ENCODE measurements at regions not wholly inside any gene's neighbourhood (a gene's known extent, or its start where the extent isn't known, plus 50 kb on each side); places are given as distances from the start of the nearest gene placed in this dataset.

DNA sequence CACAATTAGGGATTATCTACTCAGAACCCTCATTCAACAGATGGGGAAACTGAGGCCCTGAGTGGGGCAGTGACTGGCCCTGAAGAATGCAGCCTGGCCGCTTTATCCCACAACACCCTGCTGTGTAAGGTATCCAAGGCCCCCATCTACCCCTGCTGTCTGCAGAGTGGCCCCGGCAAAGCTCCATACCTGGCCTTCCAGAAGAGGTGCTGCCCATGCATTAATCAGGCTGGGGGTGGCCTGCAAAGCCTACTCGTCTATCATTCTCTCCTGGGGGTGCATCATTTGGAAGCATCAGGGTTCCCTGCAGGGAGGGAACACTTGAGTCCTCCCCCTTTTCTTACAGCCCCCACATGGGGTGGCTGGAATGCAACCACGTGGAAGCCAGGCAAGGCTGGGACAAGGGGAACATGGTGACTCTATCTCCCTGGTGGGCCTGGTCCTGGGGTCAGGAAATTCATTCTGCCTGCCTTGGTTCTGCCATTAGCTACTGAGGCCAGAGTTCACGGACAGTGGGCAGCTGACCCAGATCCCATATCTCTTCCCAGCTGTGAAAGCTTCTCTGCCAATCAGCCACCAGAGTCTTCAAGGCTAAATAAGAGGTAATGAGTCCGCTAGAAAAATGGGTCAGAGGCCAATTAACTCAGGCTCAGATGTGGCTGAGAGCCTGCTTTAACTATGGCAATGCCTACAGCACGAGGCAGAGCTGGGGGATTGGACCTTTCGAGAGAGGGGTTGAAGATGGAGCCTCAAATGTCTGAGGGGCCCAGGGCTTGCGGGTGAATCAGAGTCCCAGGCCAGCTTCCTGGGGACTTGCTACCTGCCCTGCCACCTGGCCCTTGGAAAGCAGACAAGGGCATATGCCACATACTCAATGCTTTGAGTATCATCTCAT lies 72.3 kb upstream of the TOX2 start:
- ChIA-PET CTCF (ENCODE audit: low intra/inter-chr PET ratio, low total read pairs) (no interaction called here), POLR2A (no interaction called here)
- Histone ChIP-seq H3K9ac (ENCODE audit: insufficient read depth, low read depth, low read length) (no peak overlapping the region), H3K27me3 (ENCODE audit: control insufficient read depth in 1 of 2, insufficient read depth in 2 of 2, low read length in 2 of 2) (peaks cover 2 to 24% of the 10 kb centered on the region in 2 experiments; a peak in 2 of 5 replicates), H4K20me1 (ENCODE audit: insufficient read depth, low read length) (no peaks in the 10 kb centered on the region), H3K79me2 (ENCODE audit: insufficient read depth, low read length) (no peaks in the 10 kb centered on the region), H3K36me3 (replicated peaks in 1 of 2; ENCODE audit: control insufficient read depth in 1 of 2, insufficient read depth in 2 of 2, low read length in 2 of 2) (no peaks in the 10 kb centered on the region), H3K4me1 (ENCODE audit: insufficient read depth, low read length) (no peaks in the 10 kb centered on the region), H3K9me3 (ENCODE audit: low read length) (no peaks in the 10 kb centered on the region), H3K27ac (ENCODE audit: extremely low read length, insufficient read depth, low read length) (no peak overlapping the region), H3K4me3 (replicated peaks in 1 of 3; ENCODE audit: insufficient read depth in 1 of 3, low read depth in 2 of 3, low read length in 3 of 3) (no peak overlapping the region), H2AFZ (ENCODE audit: low read length) (no peak overlapping the region), H3K4me2 (ENCODE audit: low read depth, low read length) (no peak overlapping the region)
- intact Hi-C loops (cut with micrococcal nuclease; ENCODE audit: unreplicated experiment): no loop called here
- TF ChIP-seq FOSL1 (CRISPR knock-in tag; IDR thresholded peaks at IDR 0.05; ENCODE audit: borderline replicate concordance) (no peak), ZNF879 (CRISPR knock-in tag; IDR thresholded peaks at IDR 0.05) (no peak), FOXA1 (IDR thresholded peaks at IDR 0.05) (no peak), FOXA1 (CRISPR knock-in tag; IDR thresholded peaks at IDR 0.05) (no peak), TP53 (CRISPR knock-in tag; conservative IDR thresholded peaks at IDR 0.05) (no peak), DMAP1 (CRISPR knock-in tag; IDR thresholded peaks at IDR 0.05) (no peak), DNMT3B (CRISPR knock-in tag; conservative IDR thresholded peaks at IDR 0.05) (no peak), JARID2 (CRISPR knock-in tag; IDR thresholded peaks at IDR 0.05; ENCODE audit: insufficient replicate concordance) (no peak)
- TF ChIP-seq, protein P1, sequence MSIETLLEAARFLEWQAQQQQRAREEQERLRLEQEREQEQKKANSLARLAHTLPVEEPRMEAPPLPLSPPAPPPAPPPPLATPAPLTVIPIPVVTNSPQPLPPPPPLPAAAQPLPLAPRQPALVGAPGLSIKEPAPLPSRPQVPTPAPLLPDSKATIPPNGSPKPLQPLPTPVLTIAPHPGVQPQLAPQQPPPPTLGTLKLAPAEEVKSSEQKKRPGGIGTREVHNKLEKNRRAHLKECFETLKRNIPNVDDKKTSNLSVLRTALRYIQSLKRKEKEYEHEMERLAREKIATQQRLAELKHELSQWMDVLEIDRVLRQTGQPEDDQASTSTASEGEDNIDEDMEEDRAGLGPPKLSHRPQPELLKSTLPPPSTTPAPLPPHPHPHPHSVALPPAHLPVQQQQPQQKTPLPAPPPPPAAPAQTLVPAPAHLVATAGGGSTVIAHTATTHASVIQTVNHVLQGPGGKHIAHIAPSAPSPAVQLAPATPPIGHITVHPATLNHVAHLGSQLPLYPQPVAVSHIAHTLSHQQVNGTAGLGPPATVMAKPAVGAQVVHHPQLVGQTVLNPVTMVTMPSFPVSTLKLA (IDR thresholded peaks at IDR 0.05): peak; percentile 43; the same call in 1 of the 2 replicates
- DNase-seq (ENCODE audit: low spot score): no peak
- ATAC-seq: no peak
- FAIRE-seq: no peak
- no TSS peak for BruUV-seq (replicated peaks)
- 17% methylated on average over 9 of the region's 9 CpGs for WGBS (ENCODE audit: low lambda C conversion rate)
- in situ Hi-C loops (cut with HindIII; ENCODE audit: extremely low pct_ligation_motif_present, low pct_unique_long_range_greater_than_20kb): no loop called here

Measured in HepG2 (cell line).